K562 (cell line): ENCODE measurements at regions not wholly inside any gene's neighbourhood (a gene's known extent, or its start where the extent isn't known, plus 50 kb on each side); places are given as distances from the start of the nearest gene placed in this dataset.

Source experiments
- ATAC-seq: fragments of 200-7000 bp; cut with Tn5 transposase; 3 replicates; pipeline ENCODE4 v1.9.1; 2020; ENCODE audit warnings: moderate library complexity
- BruUV-seq: library from RNA; stranded (reverse); fragments of 400-500 nt; replicated peaks from 2 replicates; lab custom pipeline; 2021; lab: Mats Ljungman, UMichigan
- CTCF ChIA-PET: fragments of 300-600 bp; formaldehyde crosslinking; extraction: SDS; loops from one replicate; lab custom pipeline; 2021; ENCODE audit warnings: low intra/inter-chr PET ratio; lab: Yijun Ruan, JAX
- POLR2A ChIA-PET: fragments of 300-600, 350-650 bp; sonication (Branson Sonifier 250); formaldehyde crosslinking; extraction: SDS; loops from one replicate; lab custom pipeline; 2021; ENCODE audit warnings: antibody characterized with exemption, inconsistent platforms; lab: Yijun Ruan, JAX
- DNase-seq, 4 experiments: peaks; one replicate each; pipeline versions ENCODE4 v3.0.0 to v3.0.0-alpha.2; 2011 to 2018; ENCODE audit warnings: low spot score in 3 of 4, mixed read lengths in 3 of 4; ENCODE audit errors: extremely low read depth in 1 of 4
- FAIRE-seq: peaks from 2 replicates; lab custom pipeline; 2011; peaks lifted over from hg19 to GRCh38; lab: Jason Lieb, UNC
- H2AFZ ChIP-seq: 2 replicates; pipeline ENCODE4 v1.6.0; 2011; ENCODE audit warnings: low read depth, low read length, control low read depth, inconsistent platforms
- H3K27ac ChIP-seq: fragments of 200-600 bp; 3 replicates; pipeline ENCODE4 v1.8.0; 2011; ENCODE audit warnings: low read depth, mild to moderate bottlenecking, control low read depth, inconsistent platforms, low read length, moderate library complexity, mixed read lengths; ENCODE audit errors: extremely low read depth
- H3K27me3 ChIP-seq, 2 experiments: fragments of 300-600 bp in 1 of 2; 2 replicates in 1 of 2; 3 replicates in 1 of 2; pipeline versions ENCODE4 v1.6.0 to v1.8.0; 2011; ENCODE audit warnings: inconsistent platforms in 2 of 2, low read length in 2 of 2, mild to moderate bottlenecking in 1 of 2, mixed read lengths in 1 of 2, moderate library complexity in 1 of 2; ENCODE audit not compliant: control insufficient read depth in 2 of 2, insufficient read depth in 2 of 2
- H3K36me3 ChIP-seq: fragments of 300-600 bp; 3 replicates; pipeline ENCODE4 v1.8.0; 2011; ENCODE audit warnings: mild to moderate bottlenecking, low read length, inconsistent platforms; ENCODE audit not compliant: control insufficient read depth, insufficient read depth
- H3K4me1 ChIP-seq, 2 experiments: fragments of 200-600 bp in 1 of 2; replicated peaks in 1 of 2; 2 replicates in 1 of 2; 3 replicates in 1 of 2; pipeline versions ENCODE4 v1.5.1 to v1.8.0; 2011; ENCODE audit warnings: inconsistent platforms in 2 of 2, low read length in 2 of 2, mild to moderate bottlenecking in 1 of 2, mixed read lengths in 1 of 2, moderate library complexity in 1 of 2; ENCODE audit not compliant: control insufficient read depth in 2 of 2, insufficient read depth in 2 of 2
- H3K4me2 ChIP-seq: 2 replicates; pipeline ENCODE4 v1.6.1; 2011; ENCODE audit warnings: low read length, control low read depth, inconsistent platforms, mixed read lengths; ENCODE audit not compliant: insufficient read depth
- H3K4me3 ChIP-seq: fragments of 200-600 bp; sonication (generic), shearing (Covaris generic); 2 replicates; pipeline ENCODE4 v1.5.1; 2016; ENCODE audit warnings: control low read depth, inconsistent platforms
- H3K79me2 ChIP-seq: fragments of 200-600 bp; 3 replicates; pipeline ENCODE4 v1.8.0; 2011; ENCODE audit warnings: low read length, inconsistent platforms; ENCODE audit not compliant: control insufficient read depth, insufficient read depth
- H3K9ac ChIP-seq, 2 experiments: 2 replicates each; pipeline versions ENCODE4 v1.6.0 to v1.6.1; 2011; ENCODE audit warnings: low read depth in 2 of 2, low read length in 2 of 2, control low read depth in 1 of 2, inconsistent platforms in 1 of 2, mild to moderate bottlenecking in 1 of 2, mixed read lengths in 1 of 2; ENCODE audit not compliant: insufficient read depth in 1 of 2
- H3K9me1 ChIP-seq: one replicate; pipeline ENCODE4 v1.6.0; 2011; ENCODE audit warnings: inconsistent platforms, mild to moderate bottlenecking, low read length, moderate library complexity; ENCODE audit not compliant: control insufficient read depth, insufficient read depth
- H3K9me3 ChIP-seq: replicated peaks from 2 replicates; pipeline ENCODE4 v1.5.1; 2011; ENCODE audit warnings: low read depth, low read length, inconsistent platforms; ENCODE audit not compliant: control insufficient read depth, insufficient read depth
- H4K20me1 ChIP-seq: replicated peaks from 2 replicates; pipeline ENCODE4 v1.6.1; 2011; ENCODE audit warnings: low read length, inconsistent platforms, mixed read lengths; ENCODE audit not compliant: control insufficient read depth, insufficient read depth
- AFF4 ChIP-seq: sonication (generic); formaldehyde crosslinking; IDR thresholded peaks from 2 replicates; pipeline ENCODE4 v1.8.0; 2023; ENCODE audit warnings: mild to moderate bottlenecking, missing genetic modification reagents
- ARID1B ChIP-seq: fragments of 450-650 bp; IDR thresholded peaks from 2 replicates; pipeline ENCODE4 v1.6.1; 2016; ENCODE audit warnings: antibody characterized with exemption, mild to moderate bottlenecking, inconsistent platforms
- EGR1 ChIP-seq: fragments of 450-650 bp; conservative IDR thresholded peaks from 2 replicates; pipeline ENCODE4 v1.6.1; 2017; ENCODE audit warnings: mild to moderate bottlenecking
- ELF1 ChIP-seq: fragments of 200-800 bp; sonication (Bioruptor generic); IDR thresholded peaks from 2 replicates; pipeline ENCODE4 v1.6.1; 2016; ENCODE audit warnings: missing genetic modification characterization, missing compliant biosample characterization
- HMGN3 ChIP-seq: IDR thresholded peaks from 2 replicates; pipeline ENCODE4 v1.6.1; 2011; ENCODE audit warnings: borderline replicate concordance, low read depth, mild to moderate bottlenecking, mixed read lengths, low read length; ENCODE audit not compliant: insufficient read length; ENCODE audit errors: extremely low read depth
- RCOR1 ChIP-seq, 2 experiments: IDR thresholded peaks; 2 replicates each; pipeline ENCODE4 v1.6.1; 2012; ENCODE audit warnings: low read depth in 2 of 2, low read length in 2 of 2, borderline replicate concordance in 1 of 2, improper control_type of control experiment in 1 of 2
- ZMIZ1 ChIP-seq, 2 experiments: fragments of 150-350 bp in 1 of 2; IDR thresholded peaks; 2 replicates each; pipeline ENCODE4 v1.6.1; 2012 to 2016; ENCODE audit warnings: low read depth in 2 of 2, low read length in 2 of 2, mild to moderate bottlenecking in 1 of 2, moderate library complexity in 1 of 2
- ZNF507 ChIP-seq: conservative IDR thresholded peaks from 2 replicates; pipeline ENCODE4 v1.6.1; 2017; ENCODE audit warnings: missing genetic modification characterization, missing compliant biosample characterization
- ZNF740 ChIP-seq, 3 experiments: fragments of 200-800 bp in 1 of 3; sonication (Bioruptor generic) in 1 of 3; sonication (generic) in 1 of 3; formaldehyde crosslinking in 1 of 3; IDR thresholded peaks; 2 replicates each; pipeline versions ENCODE4 v1.6.1 to v1.8.0; 2016 to 2022; ENCODE audit warnings: mild to moderate bottlenecking in 2 of 3, missing compliant biosample characterization in 2 of 3, missing genetic modification characterization in 2 of 3, missing genetic modification reagents in 1 of 3
- ZNF79 ChIP-seq: fragments of 250-450 bp; sonication (Bioruptor Pico); IDR thresholded peaks from 2 replicates; pipeline ENCODE4 v1.4.0; 2020; ENCODE audit warnings: low read depth, mild to moderate bottlenecking, moderate library complexity
- WGBS: fragments of 100-300 bp; shearing (Covaris generic); methylation state at CpG from one replicate; pipeline ENCODE4 v1.1.6; 2016; ENCODE audit warnings: low coverage, mixed read lengths; ENCODE audit not compliant: insufficient coverage; ENCODE audit errors: missing lambda C conversion rate; 5-methylcytosine and 5-hydroxymethylcytosine counted together
- in situ Hi-C: fragments of 300-500 bp; cut with MboI; formaldehyde crosslinking; loops from 4 replicates; pipeline ENCODE4 v1.15.0; 2018; ENCODE audit warnings: inconsistent platforms, mixed read lengths
- intact Hi-C: fragments of 100-400 bp; cut with micrococcal nuclease; formaldehyde crosslinking; loops from 2 replicates; pipeline ENCODE4 v1.14.2; 2022

GRCh38 chr5:81834021-81834660 is 83.2 kb upstream of the SSBP2 start (continued):
- no peak for TF ChIP-seq ZMIZ1 (IDR thresholded peaks at IDR 0.05; ENCODE audit: low read depth in 2 of 2, low read length in 2 of 2)

- ATAC-seq (peak; percentile 51; the same call in 2 of the 3 replicates), DNase-seq (no peak), FAIRE-seq (no peak)
- Histone ChIP-seq H3K9ac (no peak overlapping the region), H3K4me3 (no peak overlapping the region), H3K4me2 (no peak overlapping the region), H2AFZ (no peak overlapping the region), H3K27ac (no peak overlapping the region), H3K79me2 (no peaks in the 10 kb centered on the region), H3K36me3 (no peaks in the 10 kb centered on the region), H4K20me1 (no peaks in the 10 kb centered on the region), H3K9me1 (no peaks in the 10 kb centered on the region), H3K4me1 (no peaks in the 10 kb centered on the region), H3K27me3 (no peaks in the 10 kb centered on the region), H3K9me3 (no peaks in the 10 kb centered on the region)
- in situ Hi-C loops = no loop called here
- WGBS = 0% methylated on average over 2 of the region's 2 CpGs
- ChIA-PET POLR2A (interaction anchor here (0.6 to 1.1 kb wide), 2 partner anchors 21 to 42 kb away, joined by 3 to 5 read pairs; no protein-coding TSS in a partner anchor), CTCF (no interaction called here)
- BruUV-seq = no TSS peak
- intact Hi-C loops = no loop called here
- TF ChIP-seq AFF4 (CRISPR knock-in tag) (no peak), HMGN3 (no peak), ZNF507 (tag) (no peak), ZNF740 (CRISPR knock-in tag; IDR thresholded peaks at IDR 0.05) (no peak), ZNF740 (tag; IDR thresholded peaks at IDR 0.05) (no peak), EGR1 (no peak), RCOR1 (IDR thresholded peaks at IDR 0.05; ENCODE audit: borderline replicate concordance in 1 of 2, low read depth in 2 of 2, low read length in 2 of 2) (peak in 1 of 2 experiments; percentile 76; a peak in 2 of 4 replicates), ELF1 (tag) (peak; percentile 37; the same call in 1 of the 2 replicates), ZNF79 (no peak), ARID1B (no peak)
Observed at GRCh38 chr5:81830596-81830995, 79.7 kb upstream of the SSBP2 start.
